ENCODE measurements at regions not wholly inside any gene's neighbourhood (a gene's known extent, or its start where the extent isn't known, plus 50 kb on each side); places are given as distances from the start of the nearest gene placed in this dataset.

GRCh38 chr11:133597236-133597635, 64.9 kb upstream of the OPCML start:
- no CpG with 5 or more reads among the region's 3 CpGs for WGBS (ENCODE audit: extremely low coverage, insufficient read length, low lambda C conversion rate)
- Histone ChIP-seq H3K4ac (ENCODE audit: low read depth, low read length) (no peak overlapping the region), H3K9ac (ENCODE audit: extremely low read depth, insufficient read length, low read length) (no peak overlapping the region), H3K27ac (ENCODE audit: insufficient read length, low read depth, low read length) (no peak overlapping the region), H3K56ac (ENCODE audit: insufficient read length, low read depth, low read length) (no peak overlapping the region), H3K79me2 (ENCODE audit: insufficient read depth, low read length) (no peaks in the 10 kb centered on the region), H3K14ac (ENCODE audit: insufficient read depth, low read length) (no peak overlapping the region), H4K5ac (ENCODE audit: insufficient read length, low read depth, low read length) (no peak overlapping the region), H3K79me1 (ENCODE audit: insufficient read depth, low read depth, low read length, poor library complexity, severe bottlenecking) (no peaks in the 10 kb centered on the region), H3K23me2 (ENCODE audit: insufficient read length, low read depth, low read length, poor library complexity, severe bottlenecking) (no peaks in the 10 kb centered on the region), H3K9me3 (ENCODE audit: control insufficient read depth, low read depth, low read length) (no peaks in the 10 kb centered on the region), H3K23ac (ENCODE audit: insufficient read length, low read depth, low read length) (no peak overlapping the region), H3K27me3 (ENCODE audit: insufficient read depth, low read length) (no peaks in the 10 kb centered on the region), H2AFZ (ENCODE audit: low read length) (no peak overlapping the region), H2BK15ac (ENCODE audit: low read depth, low read length) (no peak overlapping the region), H2BK120ac (ENCODE audit: low read depth, low read length, poor library complexity, severe bottlenecking) (no peak overlapping the region), H2BK20ac (ENCODE audit: low read depth, low read length, poor library complexity, severe bottlenecking) (no peak overlapping the region), H2AK5ac (ENCODE audit: insufficient read length, low read length) (no peak overlapping the region), H2BK5ac (ENCODE audit: insufficient read length, low read length) (no peak overlapping the region), H4K8ac (replicated peaks; ENCODE audit: insufficient read length, low read depth, low read length) (no peak overlapping the region), H3K4me1 (ENCODE audit: insufficient read depth, low read length) (peaks cover 6% of the 10 kb centered on the region), H3K18ac (ENCODE audit: insufficient read length, low read depth, low read length) (no peak overlapping the region), H3K4me2 (ENCODE audit: insufficient read depth, insufficient read length, low read length) (no peak overlapping the region), H3T11ph (ENCODE audit: low read length) (no peak overlapping the region), H2BK12ac (ENCODE audit: insufficient read length, low read depth, low read length) (no peak overlapping the region), H4K91ac (ENCODE audit: insufficient read length, low read depth, low read length) (no peak overlapping the region), H4K20me1 (ENCODE audit: control insufficient read depth, insufficient read depth, insufficient read length) (no peaks in the 10 kb centered on the region)
- TF ChIP-seq CTCF (conservative IDR thresholded peaks at IDR 0.05), result no peak
- Mint-ChIP-seq H3K4me1 (peaks cover 20 to 24% of the 10 kb centered on the region in 2 experiments), H3K27me3 (ENCODE audit: low read depth) (peaks cover 9% of the 10 kb centered on the region), H3K27ac (no peak overlapping the region), H3K36me3 (ENCODE audit: insufficient read depth in 1 of 3, low read depth in 3 of 3) (no peaks in the 10 kb centered on the region), H3K9me3 (no peaks in the 10 kb centered on the region), H3K4me3 (no peak overlapping the region)
- DNase-seq, result no peak

Measured in H9 (cell line).